Vagina (tissue), 2 donors: ENCODE measurements at regions not wholly inside any gene's neighbourhood (a gene's known extent, or its start where the extent isn't known, plus 50 kb on each side); places are given as distances from the start of the nearest gene placed in this dataset.
"Not testable (repeated sequence)": the region's sequence is repeated elsewhere in the genome, so short reads cannot be mapped to it uniquely, and the experiment has no call there.

ENCODE experiments used
- DNase-seq, 2 donors: peaks; one replicate each; pipeline ENCODE4 v3.0.0-alpha.2; 2017; ENCODE audit errors: extremely low spot score in 2 of 2
- H3K27ac ChIP-seq: fragments of 200-600 bp; sonication (generic); one replicate; pipeline ENCODE4 v1.5.1; 2019
- H3K27me3 ChIP-seq: fragments of 200-600 bp; sonication (generic); one replicate; pipeline ENCODE4 v1.5.1; 2019
- H3K36me3 ChIP-seq, 2 donors: fragments of 200-600 bp; sonication (generic); one replicate each; pipeline ENCODE4 v1.5.1; 2017 to 2019
- H3K4me1 ChIP-seq: fragments of 200-600 bp; sonication (generic); one replicate; pipeline ENCODE4 v1.5.1; 2019
- H3K4me3 ChIP-seq, 2 donors: fragments of 200-600 bp; sonication (generic); 1 replicate in 1 of 2; 2 replicates in 1 of 2; pipeline ENCODE4 v1.5.1; 2016 to 2019
- H3K9me3 ChIP-seq: fragments of 200-600 bp; sonication (generic); one replicate; pipeline ENCODE4 v1.5.1; 2019
- CTCF ChIP-seq, 3 experiments: fragments of 450-650 bp in 2 of 3; fragments of 200-600 bp in 1 of 3; sonication (generic) in 1 of 3; IDR thresholded peaks; one replicate each; pipeline ENCODE4 v1.5.1; 2017 to 2019; ENCODE audit warnings: antibody characterized with exemption in 3 of 3, mild to moderate bottlenecking in 2 of 3, moderate library complexity in 2 of 3
- POLR2A ChIP-seq, 2 donors: fragments of 450-650 bp; IDR thresholded peaks; one replicate each; pipeline ENCODE4 v1.6.1; 2017; ENCODE audit warnings: antibody characterized with exemption in 2 of 2, mild to moderate bottlenecking in 2 of 2, moderate library complexity in 2 of 2
- POLR2AphosphoS5 ChIP-seq, 2 donors: sonication (generic); formaldehyde crosslinking; IDR thresholded peaks; one replicate each; pipeline ENCODE4 v1.9.0; 2017; ENCODE audit warnings: antibody characterized with exemption in 2 of 2, mild to moderate bottlenecking in 2 of 2, low read depth in 1 of 2; ENCODE audit not compliant: insufficient read depth in 1 of 2
- intact Hi-C: fragments of 100-400 bp; cut with DNase I; formaldehyde crosslinking; loops from one replicate; pipeline ENCODE4 v1.15.1; 2023

DNA sequence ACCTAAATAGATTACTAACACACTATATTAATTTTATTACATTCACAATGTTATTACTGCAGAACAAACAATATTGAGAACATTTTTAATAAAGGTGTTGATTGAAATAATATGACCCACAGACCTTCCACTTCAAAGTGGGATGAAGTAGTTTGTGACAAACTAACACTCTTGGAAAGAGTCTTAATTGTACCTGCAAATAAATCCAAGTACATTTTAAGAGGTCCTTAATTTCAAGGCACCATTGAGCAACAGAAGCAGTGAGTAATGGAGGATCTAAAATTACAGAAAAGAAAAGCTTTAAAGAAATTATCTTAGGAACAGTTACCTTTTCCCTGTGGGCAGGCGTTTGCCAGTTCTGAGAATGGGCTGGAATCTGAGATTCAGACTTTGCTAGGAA is 140.2 kb downstream of the MMUT start:
- intact Hi-C loops: no loop called here
- Histone ChIP-seq H3K27me3 (no peaks in the 10 kb centered on the region), H3K4me3 (no peak overlapping the region), H3K27ac (no peak overlapping the region), H3K4me1 (no peaks in the 10 kb centered on the region), H3K9me3 (no peaks in the 10 kb centered on the region), H3K36me3 (no peaks in the 10 kb centered on the region)
- no peak for TF ChIP-seq CTCF (IDR thresholded peaks at IDR 0.05)
- TF ChIP-seq POLR2A (IDR thresholded peaks at IDR 0.05): no peak
- TF ChIP-seq POLR2AphosphoS5 (IDR thresholded peaks at IDR 0.05; ENCODE audit: insufficient read depth in 1 of 2, low read depth in 1 of 2): no peak
- no peak for DNase-seq

DNA sequence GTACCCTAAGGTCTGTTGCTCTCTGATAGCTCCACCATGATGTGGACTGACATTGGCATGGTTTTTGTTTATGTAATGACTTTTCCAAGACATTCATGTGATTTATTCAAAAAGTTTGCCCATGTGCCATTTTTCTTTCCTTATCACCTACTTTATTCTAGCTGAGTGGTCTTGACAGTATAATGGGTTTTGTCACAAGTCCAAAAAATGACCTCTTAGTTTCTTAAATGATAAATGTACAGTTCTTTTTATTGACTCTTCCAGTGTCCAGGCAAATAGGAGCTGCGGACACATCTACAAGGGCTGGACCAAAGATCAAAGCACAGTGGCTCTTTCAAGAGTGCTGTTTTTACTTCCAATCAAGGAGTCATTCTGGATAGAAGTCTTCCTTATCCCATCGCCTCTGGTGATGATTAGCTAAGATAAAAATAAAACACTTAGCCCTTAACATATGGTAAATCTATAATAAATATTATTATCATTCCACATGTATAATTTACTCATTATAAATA is 141.4 kb downstream of the MMUT start:
- Histone ChIP-seq H3K4me3 (no peak overlapping the region), H3K9me3 (no peaks in the 10 kb centered on the region), H3K36me3 (no peaks in the 10 kb centered on the region), H3K27ac (no peak overlapping the region), H3K27me3 (no peaks in the 10 kb centered on the region), H3K4me1 (no peaks in the 10 kb centered on the region)
- DNase-seq: no peak
- TF ChIP-seq POLR2A (IDR thresholded peaks at IDR 0.05): no peak
- TF ChIP-seq CTCF (IDR thresholded peaks at IDR 0.05): no peak
- TF ChIP-seq POLR2AphosphoS5 (IDR thresholded peaks at IDR 0.05; ENCODE audit: insufficient read depth in 1 of 2, low read depth in 1 of 2): no peak
- intact Hi-C loops: no loop called here

- H3K27me3 ChIP-seq: no peaks in the 10 kb centered on the region
- TF ChIP-seq POLR2AphosphoS5 (IDR thresholded peaks at IDR 0.05; ENCODE audit: insufficient read depth in 1 of 2, low read depth in 1 of 2): no peak
- TF ChIP-seq CTCF (IDR thresholded peaks at IDR 0.05): no peak
- TF ChIP-seq POLR2A (IDR thresholded peaks at IDR 0.05): no peak
- no peaks in the 10 kb centered on the region for H3K4me1 ChIP-seq
- DNase-seq: no peak
- H3K4me3 ChIP-seq: no peak overlapping the region
- no peaks in the 10 kb centered on the region for H3K36me3 ChIP-seq
- H3K27ac ChIP-seq: no peak overlapping the region
- intact Hi-C loops: no loop called here
- H3K9me3 ChIP-seq: no peaks in the 10 kb centered on the region
Measured at GRCh38 chr6:49305010-49305409, 158.0 kb downstream of the MMUT start.

DNA sequence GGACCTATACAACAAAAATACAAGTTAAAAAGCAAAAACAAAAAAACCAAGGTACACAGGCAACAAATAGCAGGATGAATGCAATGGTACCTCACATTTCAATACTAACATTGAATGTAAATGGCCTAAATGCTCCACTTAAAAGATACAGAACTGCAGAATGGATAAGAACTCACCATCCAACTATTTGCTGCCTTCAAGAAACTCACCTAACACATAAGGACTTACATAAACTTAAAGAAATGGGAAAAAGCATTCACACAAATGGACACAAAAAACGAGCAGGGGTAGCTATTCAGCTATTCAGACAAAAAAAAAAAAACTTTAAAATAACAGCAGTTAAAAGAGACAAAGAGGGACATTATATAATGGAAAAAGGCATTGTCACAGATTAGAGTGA is 158.7 kb downstream of the MMUT start:
- H3K27me3 ChIP-seq, H3K4me3 ChIP-seq, H3K36me3 ChIP-seq, H3K9me3 ChIP-seq, intact Hi-C loops, DNase-seq, H3K4me1 ChIP-seq, H3K27ac ChIP-seq: not testable (repeated sequence)

GRCh38 chr6:49300911-49301310 is 162.1 kb downstream of the MMUT start:
- Histone ChIP-seq H3K27me3 (no peaks in the 10 kb centered on the region), H3K27ac (no peak overlapping the region), H3K36me3 (no peaks in the 10 kb centered on the region), H3K4me3 (no peak overlapping the region), H3K9me3 (no peaks in the 10 kb centered on the region), H3K4me1 (no peaks in the 10 kb centered on the region)
- TF ChIP-seq POLR2A (IDR thresholded peaks at IDR 0.05) (no peak), POLR2AphosphoS5 (IDR thresholded peaks at IDR 0.05; ENCODE audit: insufficient read depth in 1 of 2, low read depth in 1 of 2) (no peak), CTCF (IDR thresholded peaks at IDR 0.05) (no peak)
- no peak for DNase-seq
- intact Hi-C loops: no loop called here

DNA sequence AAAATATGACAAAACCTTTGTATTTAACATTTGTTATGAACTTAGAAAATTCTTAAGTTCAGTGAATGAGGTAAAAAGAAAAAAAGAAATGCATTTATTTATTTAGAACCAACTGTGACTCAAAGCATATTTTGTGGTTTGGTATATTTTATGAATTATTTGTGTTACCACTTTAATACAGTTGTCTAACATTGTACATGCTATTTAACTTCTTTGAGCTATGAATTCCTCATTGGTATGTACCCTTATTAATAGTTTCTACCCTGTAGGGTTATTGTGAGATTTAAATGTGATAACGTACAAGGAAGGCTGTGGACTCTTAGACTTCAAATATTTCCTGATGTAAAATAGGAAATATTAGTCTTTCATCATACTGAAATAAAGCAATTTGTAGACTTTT is 162.6 kb downstream of the MMUT start:
- Histone ChIP-seq H3K27me3 (no peaks in the 10 kb centered on the region), H3K9me3 (no peaks in the 10 kb centered on the region), H3K36me3 (no peaks in the 10 kb centered on the region), H3K27ac (no peak overlapping the region), H3K4me1 (no peaks in the 10 kb centered on the region), H3K4me3 (no peak overlapping the region)
- intact Hi-C loops: no loop called here
- no peak for DNase-seq
- TF ChIP-seq POLR2A (IDR thresholded peaks at IDR 0.05): no peak
- TF ChIP-seq POLR2AphosphoS5 (IDR thresholded peaks at IDR 0.05; ENCODE audit: insufficient read depth in 1 of 2, low read depth in 1 of 2): no peak
- no peak for TF ChIP-seq CTCF (IDR thresholded peaks at IDR 0.05)
